ENCODE measurements at regions not wholly inside any gene's neighbourhood (a gene's known extent, or its start where the extent isn't known, plus 50 kb on each side); places are given as distances from the start of the nearest gene placed in this dataset.

DNA sequence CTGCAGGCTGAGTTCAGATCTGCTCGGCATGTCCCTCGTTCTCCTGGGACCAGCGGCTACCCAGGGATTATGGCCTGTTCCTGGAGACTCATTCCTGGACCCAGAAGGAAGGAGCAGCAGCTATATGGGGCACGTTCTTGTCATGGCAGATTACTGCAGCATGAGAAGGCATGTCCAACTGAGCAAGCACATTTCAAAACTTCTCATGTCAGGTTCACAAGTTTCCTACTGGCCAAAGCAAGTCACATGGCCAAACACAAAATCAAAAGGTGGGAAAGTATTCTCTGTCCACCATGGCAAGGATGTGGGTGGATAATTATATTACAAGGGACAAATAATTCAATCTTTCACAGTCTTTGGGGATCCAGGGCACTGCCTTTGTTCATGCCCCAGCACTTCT lies 71.9 kb upstream of the C15orf39 start:
- H3K9ac ChIP-seq (ENCODE audit: low read depth in 1 of 3, low read length in 3 of 3): no peak overlapping the region
- peaks cover 0 to 2% (median 0%) of the 10 kb centered on the region in 3 donors for H3K4me1 ChIP-seq (ENCODE audit: control insufficient read depth in 3 of 3, insufficient read depth in 3 of 3, low read length in 3 of 3)
- H3K36me3 ChIP-seq (ENCODE audit: control insufficient read depth in 3 of 3, insufficient read depth in 3 of 3, low read length in 3 of 3): no peaks in the 10 kb centered on the region
- H3K27me3 ChIP-seq (ENCODE audit: control insufficient read depth in 3 of 3, insufficient read depth in 3 of 3, low read length in 3 of 3): no peaks in the 10 kb centered on the region
- no peaks in the 10 kb centered on the region for H3K9me3 ChIP-seq (ENCODE audit: control insufficient read depth in 3 of 3, low read length in 3 of 3)
- H3K4me3 ChIP-seq (ENCODE audit: low read length in 3 of 3): no peak overlapping the region
- no peak overlapping the region for H3K27ac ChIP-seq (ENCODE audit: low read depth, low read length)

DNA sequence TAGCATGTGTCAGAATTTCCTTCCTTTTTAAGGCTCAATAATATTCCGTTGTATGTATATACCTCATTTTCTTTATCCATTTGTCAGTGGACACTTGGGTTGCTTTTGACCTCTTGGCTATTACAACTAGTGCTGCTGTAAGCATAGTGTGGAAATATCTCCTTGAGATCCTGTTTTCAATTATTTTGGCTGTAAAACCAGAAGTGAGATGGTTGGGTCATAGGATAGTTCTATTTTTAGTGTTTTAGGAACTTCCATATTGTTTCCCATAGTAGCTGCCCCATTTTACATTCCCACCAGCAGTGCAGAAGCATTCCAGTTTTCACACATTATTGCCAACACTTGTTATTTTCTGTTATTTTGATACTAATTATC lies 70.4 kb upstream of the C15orf39 start:
- no peak overlapping the region for H3K9ac ChIP-seq (ENCODE audit: low read depth in 1 of 3, low read length in 3 of 3)
- H3K27me3 ChIP-seq (ENCODE audit: control insufficient read depth in 3 of 3, insufficient read depth in 3 of 3, low read length in 3 of 3): no peaks in the 10 kb centered on the region
- H3K4me1 ChIP-seq (ENCODE audit: control insufficient read depth in 3 of 3, insufficient read depth in 3 of 3, low read length in 3 of 3): no peaks in the 10 kb centered on the region
- no peaks in the 10 kb centered on the region for H3K9me3 ChIP-seq (ENCODE audit: control insufficient read depth in 3 of 3, low read length in 3 of 3)
- peak overlapping the region; percentile 1 for H3K27ac ChIP-seq (ENCODE audit: low read depth, low read length)
- no peaks in the 10 kb centered on the region for H3K36me3 ChIP-seq (ENCODE audit: control insufficient read depth in 3 of 3, insufficient read depth in 3 of 3, low read length in 3 of 3)
- H3K4me3 ChIP-seq (ENCODE audit: low read length in 3 of 3): no peak overlapping the region

DNA sequence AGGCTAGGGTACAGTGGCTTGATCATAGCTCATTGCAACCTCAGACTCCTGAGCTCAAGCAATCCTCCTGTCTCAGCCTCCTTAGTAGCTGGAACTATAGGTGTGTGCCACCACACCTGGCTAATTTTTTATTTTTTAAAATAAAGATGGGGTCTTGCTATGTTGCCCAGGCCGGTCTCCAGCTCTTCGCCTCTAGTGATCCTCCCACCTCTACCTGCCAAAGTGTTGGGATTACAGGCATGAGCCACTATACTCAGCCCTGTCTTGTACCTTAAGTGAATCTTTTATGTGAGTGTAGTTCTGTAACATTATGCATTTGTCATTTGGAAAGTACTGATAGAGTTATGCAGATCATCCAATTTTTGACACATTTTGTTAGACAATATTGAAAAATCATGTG lies 66.9 kb upstream of the C15orf39 start:
- no peak overlapping the region for H3K9ac ChIP-seq (ENCODE audit: low read depth in 1 of 3, low read length in 3 of 3)
- no peaks in the 10 kb centered on the region for H3K9me3 ChIP-seq (ENCODE audit: control insufficient read depth in 3 of 3, low read length in 3 of 3)
- H3K27me3 ChIP-seq (ENCODE audit: control insufficient read depth in 3 of 3, insufficient read depth in 3 of 3, low read length in 3 of 3): no peaks in the 10 kb centered on the region
- no peaks in the 10 kb centered on the region for H3K36me3 ChIP-seq (ENCODE audit: control insufficient read depth in 3 of 3, insufficient read depth in 3 of 3, low read length in 3 of 3)
- no peak overlapping the region for H3K4me3 ChIP-seq (ENCODE audit: low read length in 3 of 3)
- no peak overlapping the region for H3K27ac ChIP-seq (ENCODE audit: low read depth, low read length)
- peaks cover 0 to 3% (median 0%) of the 10 kb centered on the region in 3 donors for H3K4me1 ChIP-seq (ENCODE audit: control insufficient read depth in 3 of 3, insufficient read depth in 3 of 3, low read length in 3 of 3)

DNA sequence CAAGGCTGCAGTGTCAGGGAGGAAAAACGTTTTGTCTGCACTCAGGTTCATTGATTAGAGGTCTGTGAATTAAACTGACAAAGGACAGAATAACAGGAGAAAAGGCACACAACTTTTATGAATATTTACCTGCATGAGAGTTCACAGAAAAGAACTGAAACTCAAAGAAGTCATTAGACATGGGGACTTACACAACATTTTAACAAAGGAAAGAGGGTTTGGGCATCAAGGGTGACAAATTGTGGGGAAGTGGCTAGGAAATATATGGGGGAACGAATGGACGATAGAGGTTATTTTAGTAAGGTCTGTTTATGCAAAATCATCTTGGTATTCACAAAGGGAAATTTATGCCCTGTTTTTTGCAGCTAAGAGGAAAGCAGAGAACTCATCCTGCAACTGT lies 65.6 kb upstream of the C15orf39 start:
- no peak overlapping the region for H3K9ac ChIP-seq (ENCODE audit: low read depth in 1 of 3, low read length in 3 of 3)
- H3K27ac ChIP-seq (ENCODE audit: low read depth, low read length): no peak overlapping the region
- H3K4me3 ChIP-seq (ENCODE audit: low read length in 3 of 3): no peak overlapping the region
- peaks cover 0 to 3% (median 0%) of the 10 kb centered on the region in 3 donors for H3K4me1 ChIP-seq (ENCODE audit: control insufficient read depth in 3 of 3, insufficient read depth in 3 of 3, low read length in 3 of 3)
- no peaks in the 10 kb centered on the region for H3K9me3 ChIP-seq (ENCODE audit: control insufficient read depth in 3 of 3, low read length in 3 of 3)
- no peaks in the 10 kb centered on the region for H3K36me3 ChIP-seq (ENCODE audit: control insufficient read depth in 3 of 3, insufficient read depth in 3 of 3, low read length in 3 of 3)
- no peaks in the 10 kb centered on the region for H3K27me3 ChIP-seq (ENCODE audit: control insufficient read depth in 3 of 3, insufficient read depth in 3 of 3, low read length in 3 of 3)

DNA sequence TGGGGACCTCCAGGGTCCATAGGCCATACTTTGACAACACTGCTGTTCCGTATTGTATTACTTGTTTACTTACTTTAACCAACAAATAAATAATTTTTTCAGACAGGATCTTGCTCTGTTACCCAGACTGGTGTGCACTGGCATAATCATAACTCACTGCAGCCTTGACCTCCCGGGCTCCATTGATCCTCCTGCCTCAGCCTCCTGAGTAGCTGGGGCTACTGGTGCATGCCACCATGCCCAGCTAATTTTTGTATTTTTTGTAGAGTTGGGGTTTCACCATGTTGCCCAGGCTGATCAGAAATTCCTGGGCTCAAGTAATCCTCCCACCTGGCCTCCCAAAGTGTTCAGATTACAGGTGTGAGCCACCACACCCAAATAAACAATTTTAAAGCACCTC lies 64.9 kb upstream of the C15orf39 start:
- Histone ChIP-seq H3K4me1 (ENCODE audit: control insufficient read depth in 3 of 3, insufficient read depth in 3 of 3, low read length in 3 of 3) (peaks cover 0 to 3% (median 0%) of the 10 kb centered on the region in 3 donors), H3K27me3 (ENCODE audit: control insufficient read depth in 3 of 3, insufficient read depth in 3 of 3, low read length in 3 of 3) (no peaks in the 10 kb centered on the region), H3K36me3 (ENCODE audit: control insufficient read depth in 3 of 3, insufficient read depth in 3 of 3, low read length in 3 of 3) (no peaks in the 10 kb centered on the region), H3K4me3 (ENCODE audit: low read length in 3 of 3) (no peak overlapping the region), H3K9me3 (ENCODE audit: control insufficient read depth in 3 of 3, low read length in 3 of 3) (no peaks in the 10 kb centered on the region), H3K9ac (ENCODE audit: low read depth in 1 of 3, low read length in 3 of 3) (no peak overlapping the region), H3K27ac (ENCODE audit: low read depth, low read length) (no peak overlapping the region)

DNA sequence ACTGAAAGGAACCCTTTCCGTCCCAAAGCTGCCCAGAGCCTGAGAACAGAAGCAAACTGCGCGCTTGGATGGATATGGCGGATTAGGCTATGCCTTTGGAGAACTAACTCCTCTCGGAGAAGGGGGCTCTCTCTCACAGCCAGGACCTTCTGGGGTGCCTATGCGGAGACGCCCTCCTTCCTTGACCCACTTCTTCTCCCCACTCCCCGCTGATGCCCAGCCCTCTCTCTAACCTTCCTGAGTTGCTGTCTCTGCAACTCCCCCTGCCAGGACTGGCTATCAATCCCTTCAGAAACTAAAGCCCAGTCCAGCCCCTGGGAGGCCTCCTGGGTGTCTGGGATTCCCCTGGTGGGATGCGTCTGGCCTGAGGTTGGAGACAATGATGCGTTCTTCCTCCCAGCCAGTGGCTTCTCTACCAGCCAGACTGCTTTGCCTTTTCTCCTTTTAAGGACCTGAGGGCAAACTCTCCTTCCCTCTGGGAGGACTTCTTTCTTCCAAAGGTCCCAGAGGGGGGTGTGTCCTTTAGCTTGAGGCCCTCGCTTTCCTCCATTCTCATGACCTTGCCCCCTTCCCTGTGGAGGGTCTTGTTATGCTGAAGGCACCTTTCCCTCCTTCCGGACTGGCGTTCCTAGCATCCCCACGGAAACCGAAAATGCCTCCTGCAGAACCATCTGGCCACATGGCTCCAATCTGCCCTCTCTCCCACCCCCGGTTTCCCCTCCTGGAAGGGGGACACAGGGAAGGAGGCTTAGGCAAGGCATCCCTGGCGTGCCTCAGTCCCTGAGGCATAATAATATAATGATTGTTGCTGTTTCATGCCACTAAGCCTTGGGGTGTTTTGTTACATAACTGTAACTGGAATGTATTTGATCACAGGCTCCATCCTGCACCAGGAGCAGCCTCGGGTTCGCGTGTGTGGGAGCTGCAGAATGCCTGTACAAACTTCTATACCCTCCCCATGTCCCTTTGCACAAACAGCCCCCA lies 63.4 kb upstream of the C15orf39 start:
- Histone ChIP-seq H3K4me3 (ENCODE audit: low read length in 3 of 3) (no peak overlapping the region), H3K9ac (ENCODE audit: low read depth in 1 of 3, low read length in 3 of 3) (no peak overlapping the region), H3K36me3 (ENCODE audit: control insufficient read depth in 3 of 3, insufficient read depth in 3 of 3, low read length in 3 of 3) (no peaks in the 10 kb centered on the region), H3K9me3 (ENCODE audit: control insufficient read depth in 3 of 3, low read length in 3 of 3) (peaks cover 10 to 12% (median 11%) of the 10 kb centered on the region in 3 donors), H3K4me1 (ENCODE audit: control insufficient read depth in 3 of 3, insufficient read depth in 3 of 3, low read length in 3 of 3) (peaks cover 0 to 3% (median 0%) of the 10 kb centered on the region in 3 donors), H3K27ac (ENCODE audit: low read depth, low read length) (no peak overlapping the region), H3K27me3 (ENCODE audit: control insufficient read depth in 3 of 3, insufficient read depth in 3 of 3, low read length in 3 of 3) (no peaks in the 10 kb centered on the region)

DNA sequence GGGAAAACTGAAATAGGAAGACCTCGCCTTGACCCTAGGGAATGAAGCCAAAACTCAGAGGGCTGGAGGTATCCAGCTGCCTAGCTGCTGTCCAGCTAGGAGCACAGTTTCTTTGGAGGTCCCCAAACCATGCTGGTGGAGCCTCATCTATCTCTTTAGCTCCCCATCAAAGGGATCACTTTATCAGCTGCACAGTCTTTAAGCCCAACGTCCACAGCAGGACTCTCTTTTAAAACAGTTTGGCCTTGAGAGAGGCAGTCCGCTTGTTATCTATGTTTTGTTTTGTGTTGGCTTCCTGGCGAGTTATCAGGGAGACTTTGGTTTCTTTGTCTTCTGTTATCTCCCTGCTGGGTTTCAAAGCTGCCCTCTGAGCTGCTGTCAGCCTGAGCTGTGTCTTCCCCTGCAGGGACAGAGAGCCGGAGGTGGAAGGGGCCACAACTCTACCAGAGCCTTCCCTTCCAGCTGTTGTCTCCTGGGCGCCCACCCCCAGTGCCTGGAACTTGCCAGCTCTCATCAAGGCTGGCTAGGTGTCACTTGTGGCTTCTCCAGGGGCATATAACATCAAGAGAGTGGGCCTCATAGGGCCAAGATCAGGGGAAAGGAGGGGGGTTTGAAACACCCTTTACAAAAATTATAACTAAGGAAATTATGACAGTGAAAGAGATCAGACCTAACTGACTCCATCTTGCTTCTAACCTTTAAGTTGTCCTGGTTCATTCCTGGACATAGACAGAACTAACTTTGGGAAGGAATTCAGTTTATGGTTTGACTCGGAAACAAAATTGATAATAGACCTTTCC lies 61.4 kb upstream of the C15orf39 start:
- Histone ChIP-seq H3K27ac (ENCODE audit: low read depth, low read length) (no peak overlapping the region), H3K4me3 (ENCODE audit: low read length in 3 of 3) (no peak overlapping the region), H3K4me1 (ENCODE audit: control insufficient read depth in 3 of 3, insufficient read depth in 3 of 3, low read length in 3 of 3) (peaks cover 0 to 3% (median 0%) of the 10 kb centered on the region in 3 donors), H3K9ac (ENCODE audit: low read depth in 1 of 3, low read length in 3 of 3) (no peak overlapping the region), H3K36me3 (ENCODE audit: control insufficient read depth in 3 of 3, insufficient read depth in 3 of 3, low read length in 3 of 3) (no peaks in the 10 kb centered on the region), H3K27me3 (ENCODE audit: control insufficient read depth in 3 of 3, insufficient read depth in 3 of 3, low read length in 3 of 3) (no peaks in the 10 kb centered on the region), H3K9me3 (ENCODE audit: control insufficient read depth in 3 of 3, low read length in 3 of 3) (peaks cover 18 to 19% (median 18%) of the 10 kb centered on the region in 3 donors)

DNA sequence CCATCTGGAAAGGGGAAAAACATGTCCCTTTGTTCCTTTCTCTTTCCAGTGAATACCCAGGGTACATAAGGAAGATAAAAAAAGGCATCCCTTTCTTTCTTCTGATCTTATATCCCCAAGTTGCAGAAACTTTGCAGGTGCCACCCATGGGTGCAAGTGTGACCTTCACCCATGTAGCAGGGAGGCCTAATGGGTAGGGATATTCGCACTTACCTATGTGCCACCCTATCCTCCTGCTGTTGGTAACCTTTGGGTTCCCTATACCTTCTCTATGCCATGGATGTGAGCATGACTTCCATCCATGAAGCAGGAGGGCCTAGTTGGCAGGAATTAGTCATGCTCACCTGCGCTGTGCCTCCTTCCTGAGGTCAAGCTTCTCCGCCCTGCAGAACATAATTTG lies 59.2 kb upstream of the C15orf39 start:
- H3K4me3 ChIP-seq (ENCODE audit: low read length in 3 of 3): peak overlapping the region in 1 of 3 donors; percentile 25
- no peaks in the 10 kb centered on the region for H3K36me3 ChIP-seq (ENCODE audit: control insufficient read depth in 3 of 3, insufficient read depth in 3 of 3, low read length in 3 of 3)
- H3K27ac ChIP-seq (ENCODE audit: low read depth, low read length): no peak overlapping the region
- peaks cover 0 to 3% (median 0%) of the 10 kb centered on the region in 3 donors for H3K4me1 ChIP-seq (ENCODE audit: control insufficient read depth in 3 of 3, insufficient read depth in 3 of 3, low read length in 3 of 3)
- H3K9me3 ChIP-seq (ENCODE audit: control insufficient read depth in 3 of 3, low read length in 3 of 3): peaks cover 18 to 19% (median 18%) of the 10 kb centered on the region in 3 donors
- H3K27me3 ChIP-seq (ENCODE audit: control insufficient read depth in 3 of 3, insufficient read depth in 3 of 3, low read length in 3 of 3): no peaks in the 10 kb centered on the region
- no peak overlapping the region for H3K9ac ChIP-seq (ENCODE audit: low read depth in 1 of 3, low read length in 3 of 3)

DNA sequence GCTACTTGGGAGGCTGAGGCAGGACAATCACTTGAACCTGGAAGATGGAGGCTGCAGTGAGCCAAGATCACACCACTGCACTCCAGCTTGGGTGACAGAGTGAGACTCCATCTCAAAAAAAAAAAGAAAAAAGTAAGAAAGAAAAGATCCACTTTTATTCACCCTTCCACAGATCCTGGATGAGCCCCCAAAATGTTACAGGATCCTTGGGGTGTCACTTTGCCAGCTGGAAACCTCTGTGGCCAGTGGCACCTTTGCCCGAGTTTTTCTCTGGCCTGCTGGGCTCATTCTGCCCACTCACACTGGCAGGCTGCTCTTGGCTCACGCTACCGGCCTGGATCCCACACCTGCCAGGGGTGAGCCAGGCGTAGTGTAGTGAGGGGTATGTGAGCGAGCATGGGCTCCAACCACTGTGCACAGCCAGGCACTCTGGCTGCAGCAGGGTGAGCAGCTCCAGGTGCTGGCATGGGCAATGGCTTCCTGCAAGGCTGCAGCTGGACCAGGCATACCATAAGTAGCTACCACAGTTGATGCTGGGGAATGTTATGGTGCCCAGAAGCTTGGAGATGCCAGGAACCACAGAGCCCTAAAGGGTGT lies 57.8 kb upstream of the C15orf39 start:
- no peaks in the 10 kb centered on the region for H3K27me3 ChIP-seq (ENCODE audit: control insufficient read depth in 3 of 3, insufficient read depth in 3 of 3, low read length in 3 of 3)
- H3K4me3 ChIP-seq (ENCODE audit: low read length in 3 of 3): peak overlapping the region in 1 of 3 donors; percentile 3
- H3K4me1 ChIP-seq (ENCODE audit: control insufficient read depth in 3 of 3, insufficient read depth in 3 of 3, low read length in 3 of 3): no peaks in the 10 kb centered on the region
- no peaks in the 10 kb centered on the region for H3K36me3 ChIP-seq (ENCODE audit: control insufficient read depth in 3 of 3, insufficient read depth in 3 of 3, low read length in 3 of 3)
- no peak overlapping the region for H3K9ac ChIP-seq (ENCODE audit: low read depth in 1 of 3, low read length in 3 of 3)
- peaks cover 18 to 19% (median 18%) of the 10 kb centered on the region in 3 donors for H3K9me3 ChIP-seq (ENCODE audit: control insufficient read depth in 3 of 3, low read length in 3 of 3)
- no peak overlapping the region for H3K27ac ChIP-seq (ENCODE audit: low read depth, low read length)

All from skeletal muscle tissue (tissue), 3 donors.